ENCODE measurements at regions not wholly inside any gene's neighbourhood (a gene's known extent, or its start where the extent isn't known, plus 50 kb on each side); places are given as distances from the start of the nearest gene placed in this dataset.
"Not testable (repeated sequence)": the region's sequence is repeated elsewhere in the genome, so short reads cannot be mapped to it uniquely, and the experiment has no call there.

GRCh38 chr13:22837980-22838647 is 342.7 kb upstream of the SGCG start:
- TF ChIP-seq POLR2A (IDR thresholded peaks at IDR 0.05), result no peak
- TF ChIP-seq, protein P1, sequence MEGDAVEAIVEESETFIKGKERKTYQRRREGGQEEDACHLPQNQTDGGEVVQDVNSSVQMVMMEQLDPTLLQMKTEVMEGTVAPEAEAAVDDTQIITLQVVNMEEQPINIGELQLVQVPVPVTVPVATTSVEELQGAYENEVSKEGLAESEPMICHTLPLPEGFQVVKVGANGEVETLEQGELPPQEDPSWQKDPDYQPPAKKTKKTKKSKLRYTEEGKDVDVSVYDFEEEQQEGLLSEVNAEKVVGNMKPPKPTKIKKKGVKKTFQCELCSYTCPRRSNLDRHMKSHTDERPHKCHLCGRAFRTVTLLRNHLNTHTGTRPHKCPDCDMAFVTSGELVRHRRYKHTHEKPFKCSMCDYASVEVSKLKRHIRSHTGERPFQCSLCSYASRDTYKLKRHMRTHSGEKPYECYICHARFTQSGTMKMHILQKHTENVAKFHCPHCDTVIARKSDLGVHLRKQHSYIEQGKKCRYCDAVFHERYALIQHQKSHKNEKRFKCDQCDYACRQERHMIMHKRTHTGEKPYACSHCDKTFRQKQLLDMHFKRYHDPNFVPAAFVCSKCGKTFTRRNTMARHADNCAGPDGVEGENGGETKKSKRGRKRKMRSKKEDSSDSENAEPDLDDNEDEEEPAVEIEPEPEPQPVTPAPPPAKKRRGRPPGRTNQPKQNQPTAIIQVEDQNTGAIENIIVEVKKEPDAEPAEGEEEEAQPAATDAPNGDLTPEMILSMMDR (IDR thresholded peaks at IDR 0.05), result no peak
- intact Hi-C loops (cut with DNase I; ENCODE audit: low total_unique reads), result no loop called here
- 31 to 43% methylated on average over 44 to 45 of the region's 45 CpGs for WGBS, 2 donors
- DNase-seq (ENCODE audit: low spot score in 2 of 2), result no peak
- H3K4me3 ChIP-seq (ENCODE audit: low read depth, poor library complexity, severe bottlenecking), result no peak overlapping the region

- WGBS, 2 donors, result 79 to 82% methylated on average over 7 of the region's 7 CpGs
- TF ChIP-seq, protein P1 (IDR thresholded peaks at IDR 0.05), result no peak
- no peak for TF ChIP-seq POLR2A (IDR thresholded peaks at IDR 0.05)
Measured at GRCh38 chr13:22839603-22840530, 340.9 kb upstream of the SGCG start.

DNA sequence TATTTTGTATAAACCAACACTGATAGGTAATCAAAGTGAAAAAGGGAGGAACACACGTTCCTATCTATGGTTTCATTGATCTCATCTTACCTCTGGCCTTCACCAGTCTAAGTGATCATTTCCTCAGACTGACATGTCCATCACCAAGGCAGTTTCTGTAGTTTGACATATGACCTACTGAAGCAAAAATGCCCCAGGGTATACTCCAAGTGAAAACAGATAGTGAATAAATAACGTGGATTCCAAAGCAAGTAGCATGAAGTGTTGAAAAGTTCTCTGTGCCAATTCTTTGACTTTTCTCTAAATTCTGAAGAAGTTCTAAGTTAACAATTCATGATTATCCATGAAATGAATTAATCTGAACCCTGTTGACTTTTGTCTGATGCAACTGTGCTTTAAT is 334.2 kb upstream of the SGCG start:
- intact Hi-C loops (cut with DNase I; ENCODE audit: low total_unique reads), result no loop called here
- no peak for TF ChIP-seq POLR2A (IDR thresholded peaks at IDR 0.05)
- TF ChIP-seq, protein P1 (IDR thresholded peaks at IDR 0.05), result no peak
- DNase-seq (ENCODE audit: low spot score in 2 of 2), result no peak
- H3K4me3 ChIP-seq (ENCODE audit: low read depth, poor library complexity, severe bottlenecking), result no peak overlapping the region
- WGBS, 2 donors, result 28 to 37% methylated on average over 2 of the region's 2 CpGs

More at GRCh38 chr13:22839603-22840530, 340.9 kb upstream of the SGCG start:
- DNase-seq (ENCODE audit: low spot score in 2 of 2), result no peak
- intact Hi-C loops (cut with DNase I; ENCODE audit: low total_unique reads), result no loop called here
- no peak overlapping the region for H3K4me3 ChIP-seq (ENCODE audit: low read depth, poor library complexity, severe bottlenecking)

DNA sequence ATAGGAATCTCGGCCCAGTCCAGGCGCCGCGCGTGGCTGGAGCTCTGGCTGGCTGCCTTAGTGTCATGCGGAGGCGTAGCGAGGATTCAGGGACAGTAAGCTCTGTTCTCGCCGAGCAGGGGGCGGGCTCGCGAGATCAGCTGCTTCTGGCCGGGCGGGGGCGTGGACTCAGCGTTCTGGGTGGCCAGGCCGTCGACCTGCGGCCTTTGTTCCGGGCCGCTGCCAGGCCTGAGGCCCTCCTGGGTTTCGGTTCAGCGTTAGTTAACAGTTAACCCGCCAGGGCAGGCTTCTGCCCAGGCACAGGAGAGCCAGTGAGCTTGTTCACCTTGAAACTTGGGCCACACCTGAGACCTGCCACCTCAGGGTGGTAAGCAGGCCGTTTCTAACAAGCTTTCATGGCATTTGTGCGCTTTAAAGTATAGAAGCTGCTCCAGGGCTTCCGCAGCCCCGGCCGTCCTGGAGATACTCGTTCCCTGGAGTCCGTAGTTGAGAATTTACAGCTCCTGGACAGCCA is 332.2 kb upstream of the SGCG start:
- 76 to 86% methylated on average over 30 to 31 of the region's 32 CpGs for WGBS, 2 donors
- H3K4me3 ChIP-seq (ENCODE audit: low read depth, poor library complexity, severe bottlenecking), result no peak overlapping the region
- intact Hi-C loops (cut with DNase I; ENCODE audit: low total_unique reads), result no loop called here
- TF ChIP-seq POLR2A (IDR thresholded peaks at IDR 0.05), result no peak
- TF ChIP-seq, protein P1 (IDR thresholded peaks at IDR 0.05), result no peak
- DNase-seq (ENCODE audit: low spot score in 2 of 2), result no peak

DNA sequence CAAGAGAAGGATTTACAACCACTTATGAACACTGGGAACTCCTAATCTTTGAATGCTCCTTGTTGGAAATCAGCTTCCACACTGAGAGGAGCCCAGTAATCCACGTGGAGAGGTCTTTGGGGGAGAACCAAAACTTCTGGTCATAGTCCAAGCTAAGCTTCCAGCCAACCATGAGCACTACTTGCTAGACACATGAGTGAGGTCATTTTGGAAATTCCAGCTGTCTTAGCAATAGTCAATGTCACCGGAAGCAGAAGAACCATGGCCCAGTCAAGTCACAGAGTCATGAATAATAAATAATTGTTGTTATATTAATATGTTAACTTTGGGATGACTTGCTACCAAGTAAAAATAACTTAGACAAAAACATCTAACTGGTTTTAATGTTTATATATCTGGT is 324.9 kb upstream of the SGCG start:
- TF ChIP-seq, protein P1 (IDR thresholded peaks at IDR 0.05), result no peak
- no peak for TF ChIP-seq POLR2A (IDR thresholded peaks at IDR 0.05)
- WGBS, 2 donors, result 81 to 82% methylated on average over 2 of the region's 2 CpGs
- intact Hi-C loops (cut with DNase I; ENCODE audit: low total_unique reads), result no loop called here
- DNase-seq (ENCODE audit: low spot score in 2 of 2), result no peak
- no peak overlapping the region for H3K4me3 ChIP-seq (ENCODE audit: low read depth, poor library complexity, severe bottlenecking)

DNA sequence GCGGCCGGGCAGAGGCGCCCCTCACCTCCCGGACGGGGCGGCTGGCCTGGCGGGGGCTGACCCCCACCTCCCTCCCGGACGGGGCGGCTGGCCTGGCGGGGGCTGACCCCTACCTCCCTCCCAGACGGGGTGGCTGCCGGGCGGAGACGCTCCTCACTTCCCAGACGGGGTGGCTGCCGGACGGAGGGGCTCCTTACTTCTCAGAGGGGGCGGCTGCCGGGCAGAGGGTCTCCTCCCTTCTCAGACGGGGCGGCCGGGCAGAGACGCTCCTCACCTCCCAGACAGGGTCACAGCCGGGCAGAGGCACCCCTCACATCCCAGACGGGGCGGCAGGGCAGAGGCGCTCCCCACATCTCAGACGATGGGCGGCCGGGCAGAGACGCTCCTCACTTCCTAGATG is 321.8 kb upstream of the SGCG start:
- intact Hi-C loops (cut with DNase I; ENCODE audit: low total_unique reads); H3K4me3 ChIP-seq (ENCODE audit: low read depth, poor library complexity, severe bottlenecking); DNase-seq (ENCODE audit: low spot score in 2 of 2): not testable (repeated sequence)
- 89 to 95% methylated on average over 13 to 17 of the region's 32 CpGs for WGBS, 2 donors

DNA sequence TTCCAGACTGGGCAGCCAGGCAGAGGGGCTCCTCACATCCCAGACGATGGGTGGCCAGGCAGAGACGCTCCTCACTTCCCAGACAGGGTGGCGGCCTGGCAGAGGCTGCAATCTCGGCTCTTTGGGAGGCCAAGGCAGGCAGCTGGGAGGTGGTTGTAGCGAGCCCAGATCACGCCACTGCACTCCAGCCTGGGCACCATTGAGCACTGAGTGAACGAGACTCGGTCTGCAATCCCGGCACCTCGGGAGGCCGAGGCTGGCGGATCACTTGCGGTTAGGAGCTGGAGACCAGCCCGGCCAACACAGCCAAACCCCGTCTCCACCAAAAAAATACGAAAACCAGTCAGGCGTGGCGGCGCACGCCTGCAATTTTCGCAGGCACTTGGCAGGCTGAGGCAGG is 321.4 kb upstream of the SGCG start:
- H3K4me3 ChIP-seq (ENCODE audit: low read depth, poor library complexity, severe bottlenecking); intact Hi-C loops (cut with DNase I; ENCODE audit: low total_unique reads); DNase-seq (ENCODE audit: low spot score in 2 of 2): not testable (repeated sequence)
- 90 to 93% methylated on average over 17 to 20 of the region's 21 CpGs for WGBS, 2 donors

Data from lower leg skin (tissue), 4 donors.